ENCODE measurements at regions not wholly inside any gene's neighbourhood (a gene's known extent, or its start where the extent isn't known, plus 50 kb on each side); places are given as distances from the start of the nearest gene placed in this dataset.

GRCh38 chr5:57844410-57844809 lies 361.8 kb upstream of the ACTBL2 start:
- DNase-seq (ENCODE audit: low read depth, low spot score): no peak

- no peak for DNase-seq (ENCODE audit: low read depth, low spot score)
Observed at GRCh38 chr5:57843059-57843367, 360.4 kb upstream of the ACTBL2 start.

DNA sequence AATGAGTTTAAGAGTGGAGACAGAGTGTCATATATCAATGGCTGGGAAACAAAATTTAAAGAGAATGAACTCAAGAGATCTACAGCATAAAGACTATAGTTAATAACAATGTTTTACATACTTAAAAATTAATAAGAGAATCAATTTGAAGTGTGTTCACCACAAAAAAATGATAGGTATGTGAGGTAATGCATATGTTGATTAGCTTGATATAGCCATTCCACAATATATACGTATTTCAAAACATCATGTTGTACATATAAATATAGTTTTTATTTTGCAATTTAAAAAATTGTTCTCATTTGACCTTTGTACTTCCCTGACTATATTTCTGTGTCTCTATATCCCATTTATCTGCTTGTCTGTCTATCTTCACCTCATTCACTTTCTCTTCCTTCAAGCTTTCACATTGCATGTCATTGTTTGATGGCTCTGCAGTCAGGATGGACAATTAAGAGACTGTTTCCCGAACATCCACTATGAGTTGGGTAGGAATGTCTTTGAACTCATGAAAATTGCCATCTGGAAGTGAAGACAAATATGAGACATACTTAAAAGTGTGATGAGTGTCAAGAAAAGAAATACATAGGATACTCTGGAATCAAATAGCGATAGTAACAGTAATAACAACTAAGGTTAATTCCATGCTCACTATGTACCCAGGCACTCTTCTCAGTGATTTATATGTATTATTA lies 359.9 kb upstream of the ACTBL2 start:
- no peak for DNase-seq (ENCODE audit: low read depth, low spot score)

DNA sequence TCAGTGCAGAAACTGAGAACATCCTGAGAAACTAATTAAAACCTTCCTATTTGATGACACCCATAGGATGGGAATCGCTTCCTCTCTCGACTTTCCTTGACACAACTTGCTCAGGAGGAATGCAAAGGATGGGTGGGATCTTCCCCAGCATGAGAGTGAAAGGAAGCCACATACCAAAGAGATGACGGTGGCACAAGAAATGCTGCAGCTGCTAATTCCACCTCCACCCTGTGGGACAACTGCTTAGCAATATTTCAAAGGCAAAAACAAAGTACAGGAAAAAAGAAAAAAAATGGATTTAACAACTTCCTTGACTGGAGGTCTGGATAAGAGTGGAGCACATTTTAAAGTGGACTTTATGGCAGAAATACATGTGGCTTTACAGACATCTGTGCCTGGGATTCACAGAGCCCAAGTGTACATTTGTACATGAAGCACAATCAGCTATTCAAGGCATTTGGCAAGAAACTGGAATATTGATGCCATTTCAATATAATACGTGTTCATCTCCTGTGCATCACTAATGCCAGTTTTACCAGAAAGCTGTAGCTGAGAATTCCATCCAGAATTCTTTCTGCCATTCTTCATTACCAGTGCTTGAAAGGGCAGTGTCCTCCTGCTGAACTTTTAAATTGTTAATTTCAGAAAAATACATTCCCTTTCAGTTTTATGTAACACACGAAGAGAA lies 359.2 kb upstream of the ACTBL2 start:
- no peak for DNase-seq (ENCODE audit: low read depth, low spot score)

DNA sequence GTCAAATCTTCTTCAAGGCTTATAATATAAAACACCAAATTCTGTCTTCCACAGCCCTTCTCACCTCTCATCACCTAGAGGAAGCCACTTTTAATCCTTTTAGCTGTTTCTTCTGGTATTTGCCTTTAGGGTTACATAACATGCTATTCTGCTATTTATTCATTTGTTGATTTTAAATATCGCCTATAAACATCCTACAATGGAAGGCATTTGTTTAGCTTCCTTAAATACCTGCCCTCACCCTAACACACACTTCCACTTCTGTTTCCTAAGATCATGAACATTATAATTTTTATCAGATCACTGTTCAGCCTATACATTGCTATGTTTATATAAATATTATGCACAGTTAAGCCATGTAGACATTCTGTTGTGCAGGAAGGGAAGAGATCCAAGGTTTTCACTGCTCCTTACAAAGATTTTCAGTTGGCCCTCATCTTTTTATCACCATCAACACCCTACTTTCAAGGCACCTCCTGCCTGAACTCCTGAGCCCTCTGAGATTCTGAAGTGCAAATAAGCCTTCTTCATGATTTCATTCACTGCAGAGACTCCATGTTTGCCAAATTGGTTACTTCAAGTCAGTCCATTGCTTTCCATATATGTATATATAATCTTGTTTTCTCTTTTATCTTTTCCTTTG lies 356.9 kb upstream of the ACTBL2 start:
- no peak for DNase-seq (ENCODE audit: low read depth, low spot score)

GRCh38 chr5:57839025-57839424 lies 356.4 kb upstream of the ACTBL2 start:
- DNase-seq (ENCODE audit: low read depth, low spot score): no peak

GRCh38 chr5:57836921-57837320 lies 354.3 kb upstream of the ACTBL2 start:
- DNase-seq (ENCODE audit: low read depth, low spot score): no peak

DNA sequence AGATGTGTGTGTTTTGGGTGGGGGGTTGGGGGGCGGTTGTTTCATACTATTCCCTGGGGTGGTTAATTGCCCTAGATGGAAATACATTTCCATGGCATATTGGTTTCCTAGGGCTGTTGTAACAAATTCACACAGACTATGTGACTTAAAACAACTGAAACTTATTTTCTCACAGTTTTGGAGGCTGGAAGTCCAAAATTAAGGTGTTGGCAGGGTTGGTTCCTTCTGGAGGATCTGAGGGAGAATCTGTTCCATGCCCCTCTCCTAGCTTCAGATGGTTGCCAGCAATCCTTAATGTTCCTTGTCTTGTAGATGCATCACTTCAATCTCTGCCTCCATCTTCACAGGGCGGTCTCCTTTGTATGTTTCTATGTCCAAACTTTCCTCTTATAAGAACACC lies 353.7 kb upstream of the ACTBL2 start:
- no peak for DNase-seq (ENCODE audit: low read depth, low spot score)

- peak; percentile 37 for DNase-seq (ENCODE audit: low read depth, low spot score)
Observed at GRCh38 chr5:57834829-57835608, 352.4 kb upstream of the ACTBL2 start.

GRCh38 chr5:57833489-57833888 lies 350.9 kb upstream of the ACTBL2 start:
- DNase-seq (ENCODE audit: low read depth, low spot score): no peak

DNA sequence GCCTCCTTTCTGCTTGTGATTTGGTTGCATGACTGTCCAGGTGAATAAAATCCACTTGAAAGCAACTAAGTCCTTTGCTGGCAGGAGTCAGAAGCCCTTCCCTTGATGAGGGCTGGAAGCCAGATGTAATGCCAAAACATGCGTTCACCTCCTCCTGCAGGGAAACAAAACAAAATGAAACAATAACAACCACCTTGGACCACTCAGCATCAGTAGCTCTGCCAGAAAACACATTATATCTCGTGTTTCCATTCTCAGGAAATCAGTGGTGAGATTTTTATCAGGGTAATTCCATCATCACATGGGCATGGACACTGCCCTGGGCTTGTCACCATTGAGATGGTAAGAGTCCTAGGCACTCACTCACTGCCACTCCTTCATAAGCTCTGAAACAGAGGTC lies 350.3 kb upstream of the ACTBL2 start:
- no peak for DNase-seq (ENCODE audit: low read depth, low spot score)

GRCh38 chr5:57831932-57832331 lies 349.3 kb upstream of the ACTBL2 start:
- no peak for DNase-seq (ENCODE audit: low read depth, low spot score)

GRCh38 chr5:57831090-57831489 lies 348.5 kb upstream of the ACTBL2 start:
- no peak for DNase-seq (ENCODE audit: low read depth, low spot score)

GRCh38 chr5:57828221-57828620 lies 345.6 kb upstream of the ACTBL2 start:
- no peak for DNase-seq (ENCODE audit: low read depth, low spot score)

DNA sequence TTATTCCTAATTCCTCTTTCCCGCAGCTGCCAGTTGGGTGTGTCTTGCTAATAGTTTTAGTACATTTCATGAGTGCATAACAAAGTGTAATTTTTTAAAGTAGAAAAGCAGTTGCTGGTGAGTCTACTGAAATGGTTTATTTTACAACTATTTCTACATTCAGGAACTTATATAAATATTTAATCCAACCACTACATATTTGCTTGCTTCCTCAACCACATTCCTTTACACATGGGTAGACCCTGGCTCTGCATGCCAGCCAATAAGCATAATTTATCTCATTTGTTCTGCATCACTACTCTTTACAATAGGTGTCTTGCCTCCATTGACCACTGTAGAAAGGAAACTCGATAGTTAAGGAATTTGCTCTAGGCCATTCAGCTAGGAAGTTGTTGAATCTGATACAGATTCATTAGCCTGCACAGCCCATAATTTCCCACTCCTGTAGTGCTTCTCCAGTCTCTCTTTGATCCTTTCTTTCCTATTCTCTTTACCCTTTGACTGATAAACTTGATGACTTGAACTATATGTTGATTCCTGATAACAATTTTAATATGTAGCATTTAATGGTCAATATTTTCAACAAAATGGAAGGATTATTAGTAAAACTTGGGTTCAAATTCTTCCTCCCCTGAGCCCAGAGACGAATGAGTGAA lies 342.5 kb upstream of the ACTBL2 start:
- DNase-seq (ENCODE audit: low read depth, low spot score): no peak

DNA sequence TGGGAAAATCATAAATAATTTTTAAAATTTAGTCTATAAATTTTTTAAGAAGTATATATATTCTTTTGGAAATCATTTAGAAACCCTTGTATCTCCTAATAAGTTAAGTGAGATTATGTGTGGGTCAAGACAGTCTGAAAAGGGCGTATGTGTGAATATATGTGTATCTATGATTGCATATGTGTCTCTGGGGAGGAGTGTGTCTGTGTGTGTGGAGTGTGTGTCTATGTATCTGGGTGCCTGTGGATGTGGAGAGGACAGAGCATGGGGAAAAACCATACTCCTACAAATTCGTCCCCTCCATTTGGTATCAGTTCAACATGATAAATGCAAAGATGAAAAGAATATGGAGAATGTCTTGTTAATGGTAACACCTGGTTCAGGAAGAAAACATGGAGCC lies 342.0 kb upstream of the ACTBL2 start:
- no peak for DNase-seq (ENCODE audit: low read depth, low spot score)

- no peak for DNase-seq (ENCODE audit: low read depth, low spot score)
Observed at GRCh38 chr5:57824047-57824446, 341.4 kb upstream of the ACTBL2 start.

GRCh38 chr5:57822651-57823050 lies 340.0 kb upstream of the ACTBL2 start:
- DNase-seq (ENCODE audit: low read depth, low spot score): no peak

DNA sequence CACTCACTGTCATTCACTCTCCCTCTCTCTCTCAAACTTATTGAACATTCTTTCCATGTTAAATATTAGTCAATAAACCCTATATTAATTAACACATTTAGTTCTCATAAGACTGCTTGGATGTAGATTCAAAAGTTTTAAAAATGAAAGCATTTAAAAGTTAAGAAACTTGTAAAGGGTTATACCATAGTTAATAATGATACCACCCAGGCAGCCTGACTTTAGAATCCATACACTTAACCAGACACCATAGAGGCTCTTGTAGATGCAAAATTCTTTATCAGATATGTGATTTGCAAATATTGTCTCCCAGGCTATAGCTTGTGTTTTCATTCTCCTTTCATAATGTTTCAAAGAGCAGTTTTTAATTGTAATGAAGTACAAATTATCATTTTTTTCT lies 335.8 kb upstream of the ACTBL2 start:
- DNase-seq (ENCODE audit: low read depth, low spot score): no peak

DNA sequence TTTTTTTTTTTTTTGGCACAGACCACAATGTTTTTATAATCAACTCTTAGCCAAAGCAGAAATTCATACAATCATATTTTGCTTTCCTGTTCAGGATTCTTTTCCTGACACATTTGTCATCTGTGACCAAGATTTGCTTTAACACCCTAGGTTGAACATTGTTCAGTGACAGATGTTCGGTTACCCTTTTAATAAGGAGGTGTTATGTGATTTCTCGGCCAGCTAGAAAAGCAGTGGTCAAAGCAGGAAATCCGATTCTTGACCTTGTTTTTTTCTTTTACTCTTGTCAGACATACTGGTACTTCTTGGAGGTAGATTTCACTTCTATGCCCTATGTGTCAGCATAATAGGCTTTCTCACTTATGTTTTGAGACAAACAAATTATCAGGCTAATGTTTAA lies 335.3 kb upstream of the ACTBL2 start:
- DNase-seq (ENCODE audit: low read depth, low spot score): no peak

- no peak for DNase-seq (ENCODE audit: low read depth, low spot score)
Observed at GRCh38 chr5:57817001-57817453, 334.4 kb upstream of the ACTBL2 start.

- DNase-seq (ENCODE audit: low read depth, low spot score): peak; percentile 62
Observed at GRCh38 chr5:57816108-57816507, 333.5 kb upstream of the ACTBL2 start.
